Head of caudate nucleus (tissue), 42 donors: ENCODE measurements at regions not wholly inside any gene's neighbourhood (a gene's known extent, or its start where the extent isn't known, plus 50 kb on each side); places are given as distances from the start of the nearest gene placed in this dataset.
"Not testable (repeated sequence)": the region's sequence is repeated elsewhere in the genome, so short reads cannot be mapped to it uniquely, and the experiment has no call there.

Source experiments
- DNase-seq, 42 donors: peaks; one replicate each; pipeline versions ENCODE4 v3.0.0 to v3.0.0-alpha.2; 2020 to 2021; ENCODE audit warnings: mixed read lengths in 7 of 42
- intact Hi-C: fragments of 100-400 bp; cut with DNase I; formaldehyde crosslinking; loops from one replicate; pipeline ENCODE4 v1.15.0; 2022

GRCh38 chr1:229710746-229711145 lies 84.7 kb downstream of the URB2 start:
- DNase-seq: no peak
- intact Hi-C loops: no loop called here

- DNase-seq: no peak
- intact Hi-C loops: no loop called here
These were observed 88.3 kb downstream of the URB2 start for GRCh38 chr1:229714306-229714705.

GRCh38 chr1:229714964-229715603 lies 89.0 kb downstream of the URB2 start:
- intact Hi-C loops: no loop called here
- DNase-seq: no peak

GRCh38 chr1:229716069-229716468 lies 90.0 kb downstream of the URB2 start:
- peak in 1 of 42 donors; percentile 17 for DNase-seq
- intact Hi-C loops: no loop called here

GRCh38 chr1:229716704-229717103 lies 90.7 kb downstream of the URB2 start:
- intact Hi-C loops: no loop called here
- peak in 1 of 42 donors; percentile 10 for DNase-seq

- no peak for DNase-seq
- intact Hi-C loops: no loop called here
These were observed 91.9 kb downstream of the URB2 start for GRCh38 chr1:229717786-229718576.

GRCh38 chr1:229726061-229726460 lies 100.0 kb downstream of the URB2 start:
- DNase-seq: no peak
- intact Hi-C loops: no loop called here

- no peak for DNase-seq
- intact Hi-C loops: no loop called here
These were observed 103.9 kb downstream of the URB2 start for GRCh38 chr1:229729916-229730315.

GRCh38 chr1:229730573-229730972 lies 104.5 kb downstream of the URB2 start:
- no peak for DNase-seq
- intact Hi-C loops: no loop called here

- no peak for DNase-seq
- intact Hi-C loops: no loop called here
These were observed 106.0 kb downstream of the URB2 start for GRCh38 chr1:229732061-229732460.

- intact Hi-C loops: no loop called here
- DNase-seq: no peak
These were observed 110.3 kb downstream of the URB2 start for GRCh38 chr1:229736376-229736775.

GRCh38 chr1:229742614-229743013 lies 116.6 kb downstream of the URB2 start:
- DNase-seq, intact Hi-C loops: not testable (repeated sequence)

- DNase-seq: no peak
- intact Hi-C loops: no loop called here
These were observed 123.9 kb downstream of the URB2 start for GRCh38 chr1:229749992-229750391.

- no peak for DNase-seq
- intact Hi-C loops: no loop called here
These were observed 125.6 kb downstream of the URB2 start for GRCh38 chr1:229751610-229752009.

- intact Hi-C loops: no loop called here
- DNase-seq: no peak
These were observed 126.6 kb downstream of the URB2 start for GRCh38 chr1:229752679-229753078.

GRCh38 chr1:229753764-229754551 lies 127.9 kb downstream of the URB2 start:
- DNase-seq: no peak
- intact Hi-C loops: no loop called here

- no peak for DNase-seq
- intact Hi-C loops: no loop called here
These were observed 130.6 kb downstream of the URB2 start for GRCh38 chr1:229756666-229757065.

GRCh38 chr1:229757226-229757625 lies 131.2 kb downstream of the URB2 start:
- intact Hi-C loops: no loop called here
- DNase-seq: no peak

GRCh38 chr1:229758101-229759036 lies 132.3 kb downstream of the URB2 start:
- no peak for DNase-seq
- intact Hi-C loops: no loop called here
